Activated CD8-positive, alpha-beta memory T cell treated with anti-CD3 and anti-CD28 coated beads for 48 hours (primary cell): ENCODE measurements at regions not wholly inside any gene's neighbourhood (a gene's known extent, or its start where the extent isn't known, plus 50 kb on each side); places are given as distances from the start of the nearest gene placed in this dataset.

Source experiments
- DNase-seq, 3 experiments: peaks; one replicate each; pipeline ENCODE4 v3.0.0-alpha.2; 2020; ENCODE audit warnings: low read depth in 2 of 3, low spot score in 2 of 3

- no peak for DNase-seq
Observed at GRCh38 chr12:130216031-130216430, 53.8 kb downstream of the FZD10 start.

- no peak for DNase-seq
Observed at GRCh38 chr12:130218682-130219081, 56.4 kb downstream of the FZD10 start.

- DNase-seq, result no peak
Observed at GRCh38 chr12:130219929-130220705, 57.9 kb downstream of the FZD10 start.

GRCh38 chr12:130220706-130221100, 58.4 kb downstream of the FZD10 start:
- no peak for DNase-seq

GRCh38 chr12:130222519-130223218, 60.4 kb downstream of the FZD10 start:
- no peak for DNase-seq

- no peak for DNase-seq
Observed at GRCh38 chr12:130223767-130224244, 61.5 kb downstream of the FZD10 start.

- no peak for DNase-seq
Observed at GRCh38 chr12:130224613-130225012, 62.3 kb downstream of the FZD10 start.

GRCh38 chr12:130225347-130225746, 63.1 kb downstream of the FZD10 start:
- DNase-seq, result no peak

GRCh38 chr12:130226126-130226525, 63.9 kb downstream of the FZD10 start:
- DNase-seq, result no peak

GRCh38 chr12:130226771-130227170, 64.5 kb downstream of the FZD10 start:
- DNase-seq, result no peak

- no peak for DNase-seq
Observed at GRCh38 chr12:130227641-130228040, 65.4 kb downstream of the FZD10 start.

GRCh38 chr12:130236446-130236845, 74.2 kb downstream of the FZD10 start:
- no peak for DNase-seq

GRCh38 chr12:130240831-130241590, 78.7 kb downstream of the FZD10 start:
- DNase-seq, result no peak

GRCh38 chr12:130242506-130242905, 80.2 kb downstream of the FZD10 start:
- no peak for DNase-seq

- DNase-seq, result no peak
Observed at GRCh38 chr12:130245251-130245650, 83.0 kb downstream of the FZD10 start.

GRCh38 chr12:130246560-130246959, 84.3 kb downstream of the FZD10 start:
- DNase-seq, result no peak

- no peak for DNase-seq
Observed at GRCh38 chr12:130247634-130248237, 85.5 kb downstream of the FZD10 start.

GRCh38 chr12:130249376-130249775, 87.1 kb downstream of the FZD10 start:
- DNase-seq, result no peak

GRCh38 chr12:130251236-130251780, 86.4 kb upstream of the PIWIL1 start:
- DNase-seq, result no peak

GRCh38 chr12:130253866-130254265, 83.8 kb upstream of the PIWIL1 start:
- DNase-seq, result no peak
